ENCODE measurements at regions not wholly inside any gene's neighbourhood (a gene's known extent, or its start where the extent isn't known, plus 50 kb on each side); places are given as distances from the start of the nearest gene placed in this dataset.

DNA sequence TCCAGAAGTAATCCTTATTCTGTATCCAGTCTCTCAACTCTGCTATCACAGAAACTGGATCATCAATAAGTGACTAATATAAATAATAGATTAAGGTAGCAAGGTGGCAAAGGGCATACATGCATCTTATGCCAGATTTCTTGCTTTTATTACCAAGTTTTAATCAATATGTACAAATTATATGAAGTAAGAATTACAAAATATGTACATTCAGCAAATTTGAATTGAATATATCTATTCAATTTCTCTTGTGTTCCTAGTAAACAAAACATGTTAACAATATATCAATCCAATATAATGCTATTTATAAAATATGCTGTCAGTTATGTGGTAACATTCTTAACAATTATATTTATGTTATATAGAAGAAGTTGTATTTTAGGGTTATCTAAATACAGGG, 488.7 kb upstream of the COX7C start (continued):
- TF ChIP-seq CHD7 (IDR thresholded peaks at IDR 0.05; ENCODE audit: insufficient replicate concordance, low read length), result no peak

All from H1 (cell line).